Activated CD4-positive, CD25-positive, alpha-beta regulatory T cell treated with anti-CD3 and anti-CD28 coated beads, Interleukin-2, amount 50 U/mL, for 72 hours (primary cell): ENCODE measurements at regions not wholly inside any gene's neighbourhood (a gene's known extent, or its start where the extent isn't known, plus 50 kb on each side); places are given as distances from the start of the nearest gene placed in this dataset.

ENCODE experiments used
- DNase-seq: peaks from one replicate; pipeline ENCODE4 v3.0.0; 2021

DNA sequence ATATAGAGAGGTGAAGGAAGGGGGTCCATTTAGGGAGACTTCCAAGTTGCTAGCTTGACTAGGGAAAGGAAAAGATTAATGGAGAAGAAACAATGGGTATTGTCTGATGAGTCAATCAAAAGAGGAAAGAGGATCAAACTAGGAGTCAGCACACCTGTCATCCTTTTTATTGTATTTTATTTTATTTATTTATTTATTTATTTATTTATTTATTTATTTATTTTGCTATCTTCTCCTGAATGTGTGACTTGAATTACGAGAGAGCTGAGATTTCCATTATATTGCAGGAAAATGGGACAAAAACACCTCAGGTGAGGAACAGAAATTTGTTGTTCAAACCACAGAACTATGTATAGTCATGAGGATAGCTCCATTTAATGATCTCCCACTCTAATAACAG lies 58.9 kb downstream of the NUDT11 start:
- DNase-seq, result no peak

DNA sequence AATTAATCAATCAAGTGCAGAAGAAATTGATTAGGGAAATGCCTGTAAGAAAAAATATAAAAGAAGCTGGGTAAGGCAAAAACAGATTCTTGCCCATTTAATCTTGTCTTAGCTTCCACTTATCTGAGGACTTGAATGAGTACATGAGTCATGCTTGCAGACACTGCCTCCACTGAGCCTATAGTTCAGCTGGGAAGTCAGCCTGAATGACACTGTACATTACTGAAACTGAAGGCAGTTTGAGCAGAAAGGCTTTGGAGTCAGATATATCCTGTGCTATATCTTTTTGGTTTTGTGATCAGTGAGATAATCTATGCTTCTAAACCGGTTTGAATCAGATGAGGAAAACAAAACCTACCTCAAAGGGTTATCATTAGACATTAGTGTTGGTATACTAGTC lies 61.3 kb downstream of the NUDT11 start:
- DNase-seq, result no peak

DNA sequence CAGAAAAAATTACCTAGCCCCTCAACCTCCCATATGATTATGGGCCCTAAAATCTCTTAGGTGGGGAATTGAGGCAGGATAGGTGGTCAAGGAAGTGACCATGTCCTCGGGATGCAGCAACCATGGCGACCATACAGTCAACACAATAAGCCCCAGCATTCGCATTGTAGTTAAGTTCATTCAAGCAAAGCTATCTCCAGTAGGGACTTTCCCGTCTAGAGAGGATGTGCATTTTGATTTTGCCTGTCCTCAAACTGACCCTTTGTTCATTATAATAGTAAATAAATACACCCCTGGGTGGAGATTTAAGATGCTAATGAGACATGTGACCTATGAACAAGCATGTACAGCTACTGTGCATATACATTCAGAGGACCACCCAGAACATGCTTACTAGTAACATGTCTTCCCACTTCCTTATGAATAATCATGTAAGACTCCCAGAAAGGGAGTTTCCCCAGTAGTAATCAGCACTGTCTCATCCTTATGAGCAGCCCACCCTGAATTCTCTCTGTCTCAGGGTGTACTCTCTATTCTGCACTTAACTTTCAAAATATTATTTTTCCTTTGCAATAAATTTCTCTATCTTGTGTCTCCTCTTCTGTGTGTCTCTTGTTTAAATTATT lies 74.3 kb downstream of the NUDT11 start:
- DNase-seq, result no peak

DNA sequence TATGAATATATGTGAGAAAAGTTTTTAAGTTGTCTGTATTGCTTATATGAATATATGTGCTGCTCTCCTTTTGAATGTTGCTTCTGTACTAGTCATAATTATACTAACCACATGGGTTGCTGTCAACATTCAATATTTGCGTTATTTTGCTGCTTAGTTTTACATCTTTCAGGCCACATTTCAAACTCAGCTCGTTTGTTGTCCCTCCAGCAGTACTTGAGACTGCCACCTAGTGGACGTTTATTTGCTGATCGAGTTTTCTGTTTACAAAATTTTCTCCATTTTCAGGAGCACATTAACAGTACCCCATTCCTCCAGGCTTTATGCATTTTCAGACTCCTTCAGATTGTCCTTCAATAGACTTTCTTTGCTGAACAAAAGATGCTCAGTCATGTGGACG lies 75.8 kb downstream of the NUDT11 start:
- DNase-seq, result no peak

DNA sequence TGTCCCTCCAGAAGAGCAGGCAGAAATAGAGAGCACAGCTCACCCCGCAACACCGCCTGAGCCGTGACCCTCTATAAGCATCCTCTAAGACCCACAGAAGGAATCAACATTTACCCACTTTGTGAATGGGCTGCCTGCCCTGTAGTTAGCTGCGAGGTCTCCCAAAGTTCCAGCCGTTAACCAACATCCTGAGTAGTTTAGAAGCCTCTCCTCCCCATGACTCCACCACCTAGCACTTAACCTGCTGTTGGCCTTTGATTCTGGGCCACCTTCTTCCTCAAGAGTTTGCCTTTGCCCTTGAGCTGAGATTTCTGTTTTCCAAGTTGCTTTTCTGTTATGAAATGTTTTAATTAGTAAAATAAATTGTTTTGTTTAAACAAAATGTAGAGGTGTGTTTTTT lies 75.8 kb downstream of the NUDT10 start:
- no peak for DNase-seq

DNA sequence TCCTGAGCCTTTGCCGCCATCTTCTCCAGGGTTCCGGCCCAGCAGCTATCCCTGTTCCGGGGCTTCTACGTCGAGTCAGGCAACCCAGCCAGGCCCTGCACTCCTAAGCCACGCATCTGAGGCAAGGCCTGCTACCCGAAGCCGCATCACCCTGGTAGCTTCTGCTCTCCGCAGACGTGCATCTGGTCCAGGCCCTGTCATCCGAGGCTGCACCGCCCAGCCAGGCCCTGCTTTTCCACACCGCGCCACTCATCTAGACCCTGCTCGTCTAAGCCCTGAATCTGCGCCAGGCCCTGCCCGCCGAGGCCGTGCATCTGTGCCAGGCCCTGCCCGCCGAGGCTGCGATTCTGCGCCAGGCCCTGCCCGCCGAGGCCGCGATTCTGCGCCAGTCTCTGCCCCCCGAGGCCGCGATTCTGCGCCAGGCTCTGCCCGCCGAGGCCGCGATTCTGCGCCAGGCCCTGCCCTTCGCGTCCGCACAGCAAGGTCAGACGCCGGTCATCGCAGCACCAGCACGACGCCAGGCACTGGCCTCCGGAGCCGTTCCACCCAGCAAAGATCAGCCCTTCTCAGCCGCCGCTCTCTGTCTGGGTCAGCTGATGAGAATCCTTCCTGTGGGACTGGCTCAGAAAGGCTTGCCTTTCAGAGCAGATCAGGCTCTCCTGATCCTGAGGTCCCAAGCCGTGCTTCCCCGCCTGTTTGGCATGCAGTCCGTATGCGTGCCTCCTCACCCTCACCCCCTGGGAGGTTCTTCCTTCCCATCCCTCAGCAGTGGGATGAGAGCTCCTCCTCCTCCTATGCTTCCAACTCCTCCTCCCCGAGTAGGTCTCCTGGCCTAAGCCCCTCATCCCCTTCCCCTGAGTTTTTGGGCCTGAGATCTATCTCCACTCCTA lies 75.1 kb downstream of the NUDT10 start:
- no peak for DNase-seq

DNA sequence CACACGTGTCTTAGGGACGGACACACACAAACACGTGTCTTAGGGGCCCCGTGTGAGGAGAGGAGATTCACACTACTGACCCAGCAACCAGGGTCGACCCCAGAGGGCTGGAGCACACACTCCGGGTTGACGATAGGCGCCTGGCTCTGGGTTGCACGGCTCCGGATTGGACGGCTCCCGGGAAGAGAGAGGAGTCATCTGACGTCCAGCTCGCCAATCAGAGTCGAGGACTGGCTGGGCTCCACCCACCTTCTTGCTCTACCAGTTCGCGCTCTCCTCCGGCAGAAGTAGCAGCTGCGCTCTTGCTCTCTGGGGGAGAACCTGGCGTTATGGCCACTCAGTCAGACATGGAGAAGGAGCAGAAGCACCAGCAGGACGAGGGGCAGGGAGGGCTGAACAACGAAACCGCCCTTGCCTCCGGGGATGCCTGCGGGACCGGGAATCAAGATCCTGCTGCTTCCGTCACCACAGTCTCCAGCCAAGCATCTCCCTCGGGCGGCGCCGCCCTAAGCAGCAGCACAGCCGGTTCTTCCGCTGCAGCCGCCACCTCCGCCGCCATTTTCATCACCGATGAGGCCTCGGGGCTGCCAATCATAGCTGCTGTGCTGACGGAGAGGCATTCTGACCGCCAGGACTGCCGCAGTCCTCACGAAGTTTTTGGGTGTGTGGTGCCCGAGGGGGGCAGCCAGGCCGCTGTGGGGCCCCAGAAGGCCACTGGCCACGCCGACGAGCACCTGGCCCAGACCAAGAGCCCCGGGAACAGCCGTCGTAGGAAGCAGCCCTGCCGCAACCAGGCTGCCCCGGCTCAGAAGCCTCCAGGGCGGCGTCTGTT lies 74.3 kb downstream of the NUDT10 start:
- DNase-seq, result no peak

DNA sequence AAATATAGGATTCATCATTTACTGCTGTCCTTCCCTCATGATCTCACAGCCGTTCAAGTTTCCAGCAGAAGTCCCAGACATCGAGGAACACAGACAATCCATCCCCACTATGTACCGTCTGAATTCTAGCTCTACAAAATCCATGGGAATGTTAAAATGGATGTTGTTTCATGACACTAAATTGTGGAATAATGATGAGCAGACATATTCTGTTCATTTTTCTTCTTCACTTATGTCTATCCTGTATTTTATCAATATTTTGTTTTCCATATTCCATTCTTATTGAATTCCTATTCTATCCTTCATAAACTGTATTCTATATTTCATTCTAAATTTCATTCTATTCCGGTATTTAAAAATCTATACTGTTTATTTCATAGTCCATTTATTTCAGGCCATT lies 71.8 kb downstream of the NUDT10 start:
- no peak for DNase-seq

DNA sequence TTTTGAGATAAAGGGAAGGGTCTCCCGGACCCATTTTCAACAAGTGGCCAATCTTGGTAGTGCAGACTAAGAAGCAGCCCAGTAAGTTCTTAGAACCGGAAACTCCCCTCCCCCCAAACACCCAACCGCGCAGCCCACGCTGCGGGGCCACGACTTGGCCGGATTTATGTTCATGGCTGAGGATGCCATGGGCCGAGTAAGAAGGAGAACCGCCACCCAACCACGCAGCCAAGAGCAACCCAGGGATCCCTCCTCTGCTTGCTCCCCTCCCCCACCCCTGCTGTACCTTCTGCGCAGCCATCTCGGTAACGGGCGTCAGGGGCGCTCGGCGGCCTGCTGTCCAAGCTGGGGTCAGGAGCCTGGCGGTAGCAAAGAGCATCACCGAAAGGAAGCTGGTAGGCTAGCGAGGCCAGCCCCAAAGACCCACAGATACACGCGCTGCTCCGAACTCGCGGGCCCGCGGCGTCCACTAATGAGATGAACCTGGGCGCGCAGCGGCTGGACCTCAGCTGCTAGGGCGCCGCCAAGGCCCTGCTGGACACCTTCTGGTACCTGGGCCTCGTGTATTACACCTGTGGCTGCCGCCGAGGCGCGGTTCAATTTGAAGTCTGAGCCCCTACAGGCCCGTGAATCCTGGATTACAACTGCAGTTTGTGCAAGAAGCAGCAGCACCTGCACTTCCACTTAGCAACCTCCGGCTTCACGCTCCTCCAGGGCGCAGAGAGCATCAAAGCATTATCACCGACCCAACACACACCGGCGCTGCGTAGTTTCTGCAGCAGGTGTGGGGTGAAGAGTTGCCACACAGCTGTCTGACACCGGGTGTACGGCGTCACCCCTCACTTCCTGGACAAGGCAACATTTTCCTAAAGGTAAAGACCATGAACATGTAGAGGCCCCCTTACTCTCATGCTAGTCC lies 63.4 kb downstream of the NUDT10 start:
- peak; percentile 55 for DNase-seq

DNA sequence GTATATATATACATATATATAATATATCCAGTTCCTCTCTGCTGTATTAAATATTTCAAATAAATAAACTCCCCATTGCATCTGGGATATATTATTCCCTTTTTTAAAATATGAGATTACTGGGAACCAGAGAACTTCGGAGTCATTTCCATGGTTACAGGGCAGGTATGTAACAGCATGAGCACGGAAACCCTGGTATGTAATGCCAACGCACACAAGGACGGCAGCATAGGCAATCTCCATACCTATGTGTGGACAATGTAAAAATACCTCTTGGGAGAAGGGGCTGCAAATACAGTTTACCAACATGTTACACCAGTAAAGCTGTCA lies 62.8 kb downstream of the NUDT10 start:
- DNase-seq, result no peak
